Renal cortical epithelial cell (primary cell): ENCODE measurements at regions not wholly inside any gene's neighbourhood (a gene's known extent, or its start where the extent isn't known, plus 50 kb on each side); places are given as distances from the start of the nearest gene placed in this dataset.
A peak's percentile ranks its signal among the peaks of the same experiment; 100 is the strongest.
"Not testable (repeated sequence)": the region's sequence is repeated elsewhere in the genome, so short reads cannot be mapped to it uniquely, and the experiment has no call there.

Experiments used
- DNase-seq: peaks from one replicate; pipeline ENCODE4 v3.0.0-alpha.2; 2011; ENCODE audit warnings: low read depth

DNA sequence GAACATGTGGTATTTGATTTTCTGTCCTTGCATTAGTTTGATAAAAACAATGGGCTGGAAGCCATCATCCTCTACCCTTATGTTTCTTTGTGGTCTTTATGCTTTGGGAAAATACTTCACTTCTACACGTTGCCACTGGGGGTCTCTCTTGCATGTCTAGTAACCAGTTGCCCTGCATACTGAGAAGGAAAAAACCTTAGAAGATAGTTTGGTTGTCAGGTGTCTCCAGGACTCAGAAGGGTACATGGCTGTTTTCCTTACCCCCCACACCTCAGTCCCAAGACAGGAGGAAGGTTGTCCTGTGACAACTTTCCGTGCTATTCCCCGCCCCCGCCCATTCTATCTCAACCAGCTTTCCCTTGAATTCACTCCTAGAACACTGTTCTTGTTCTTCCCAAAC, 62.1 kb upstream of the LANCL3 start:
- peak; percentile 0 for DNase-seq

GRCh38 chrX:37516512-37516911, 54.9 kb upstream of the LANCL3 start:
- DNase-seq = not testable (repeated sequence)

DNA sequence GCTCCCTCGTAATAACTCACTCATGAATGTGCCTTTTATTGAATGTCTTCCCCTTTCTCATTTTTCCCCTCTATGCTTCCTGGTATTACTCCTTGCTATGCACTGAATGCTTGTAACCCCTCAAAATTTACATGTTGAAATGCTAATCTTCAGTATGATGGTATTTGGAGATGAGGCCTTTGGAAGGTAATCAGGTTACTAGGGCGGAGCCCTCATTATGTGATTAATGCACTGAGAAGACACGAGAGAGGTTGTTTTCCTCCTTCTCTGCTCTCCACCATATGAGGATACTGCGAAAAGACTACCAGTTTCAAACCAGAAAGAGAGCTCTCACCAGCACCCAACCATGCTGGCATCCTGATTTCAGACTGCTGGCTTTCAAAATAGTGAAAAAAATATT, 52.2 kb upstream of the LANCL3 start:
- not testable (repeated sequence) for DNase-seq

DNA sequence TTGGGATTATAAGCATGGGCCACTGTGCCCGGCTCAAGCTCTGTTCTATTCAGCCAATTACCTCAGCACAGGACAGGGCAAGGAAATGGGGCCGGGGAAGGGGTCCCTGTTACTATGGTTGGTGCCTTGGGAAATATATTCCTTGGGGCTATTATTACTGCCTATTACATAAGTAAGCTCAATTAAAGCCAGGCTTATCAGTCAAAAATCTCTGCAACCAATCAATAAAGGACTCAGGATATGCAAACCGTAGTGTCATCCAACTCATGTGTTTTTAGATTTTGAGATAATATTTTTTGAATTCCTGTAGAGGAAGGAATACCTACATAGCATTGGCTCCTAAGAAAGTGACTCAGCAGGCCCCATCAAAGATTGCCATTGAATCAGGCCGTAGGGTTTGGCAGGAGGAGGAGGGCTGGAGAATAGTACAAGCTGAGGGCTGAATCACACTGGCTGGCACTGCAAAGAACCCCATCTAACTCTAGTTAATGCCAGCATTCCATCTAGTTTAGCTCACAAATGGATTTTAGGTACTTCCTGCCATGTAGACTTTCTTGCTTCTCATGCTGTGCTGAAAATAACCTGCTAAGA, 50.5 kb upstream of the LANCL3 start:
- DNase-seq = peak; percentile 74
